ENCODE measurements at regions not wholly inside any gene's neighbourhood (a gene's known extent, or its start where the extent isn't known, plus 50 kb on each side); places are given as distances from the start of the nearest gene placed in this dataset.
A peak's percentile ranks its signal among the peaks of the same experiment; 100 is the strongest.

GRCh38 chr10:29880856-29881255, 178.5 kb downstream of the JCAD start:
- Histone ChIP-seq H4K20me1 (ENCODE audit: insufficient read depth, low read length) (no peaks in the 10 kb centered on the region), H3K9me3 (ENCODE audit: insufficient read depth, low read length, severe bottlenecking) (no peaks in the 10 kb centered on the region), H3K4me3 (ENCODE audit: low read depth in 1 of 2, low read length in 2 of 2) (no peak overlapping the region), H3K27me3 (ENCODE audit: insufficient read depth, low read length, poor library complexity) (no peaks in the 10 kb centered on the region), H2AFZ (ENCODE audit: low read depth, low read length) (no peak overlapping the region), H3K27ac (ENCODE audit: low read length) (no peak overlapping the region), H3K36me3 (ENCODE audit: insufficient read depth, low read length) (no peaks in the 10 kb centered on the region), H3K9ac (ENCODE audit: low read depth, low read length) (no peak overlapping the region), H3K4me2 (ENCODE audit: insufficient read depth, low read length) (no peak overlapping the region), H3K79me2 (ENCODE audit: insufficient read depth, low read length) (no peaks in the 10 kb centered on the region), H3K4me1 (ENCODE audit: insufficient read depth, low read length) (peaks cover 4% of the 10 kb centered on the region; the same call in 1 of the 2 replicates)
- no peak for TF ChIP-seq CTCF (IDR thresholded peaks at IDR 0.05; ENCODE audit: borderline replicate concordance, extremely low read depth, low read length, poor library complexity, severe bottlenecking)
- no peak for TF ChIP-seq EZH2 (IDR thresholded peaks at IDR 0.05; ENCODE audit: borderline replicate concordance, low read depth, low read length, severe bottlenecking)
- ATAC-seq (ENCODE audit: insufficient read depth, low read depth) (no peak), DNase-seq (no peak)

- no peak overlapping the region for H3K4me3 ChIP-seq (ENCODE audit: low read depth in 1 of 2, low read length in 2 of 2)
- DNase-seq (no peak), ATAC-seq (ENCODE audit: insufficient read depth, low read depth) (no peak)
- H4K20me1 ChIP-seq (ENCODE audit: insufficient read depth, low read length) = no peaks in the 10 kb centered on the region
- no peak for TF ChIP-seq EZH2 (IDR thresholded peaks at IDR 0.05; ENCODE audit: borderline replicate concordance, low read depth, low read length, severe bottlenecking)
- no peak for TF ChIP-seq CTCF (IDR thresholded peaks at IDR 0.05; ENCODE audit: borderline replicate concordance, extremely low read depth, low read length, poor library complexity, severe bottlenecking)
- H3K4me2 ChIP-seq (ENCODE audit: insufficient read depth, low read length) = no peak overlapping the region
- H3K36me3 ChIP-seq (ENCODE audit: insufficient read depth, low read length) = no peaks in the 10 kb centered on the region
- no peak overlapping the region for H3K9ac ChIP-seq (ENCODE audit: low read depth, low read length)
- H3K27ac ChIP-seq (ENCODE audit: low read length) = no peak overlapping the region
- no peaks in the 10 kb centered on the region for H3K79me2 ChIP-seq (ENCODE audit: insufficient read depth, low read length)
- peaks cover 4% of the 10 kb centered on the region; the same call in 1 of the 2 replicates for H3K4me1 ChIP-seq (ENCODE audit: insufficient read depth, low read length)
- H2AFZ ChIP-seq (ENCODE audit: low read depth, low read length) = no peak overlapping the region
- no peaks in the 10 kb centered on the region for H3K27me3 ChIP-seq (ENCODE audit: insufficient read depth, low read length, poor library complexity)
- no peaks in the 10 kb centered on the region for H3K9me3 ChIP-seq (ENCODE audit: insufficient read depth, low read length, severe bottlenecking)
These were observed 179.5 kb downstream of the JCAD start for GRCh38 chr10:29879862-29880261.

- Histone ChIP-seq H3K9ac (ENCODE audit: low read depth, low read length) (no peak overlapping the region), H3K36me3 (ENCODE audit: insufficient read depth, low read length) (no peaks in the 10 kb centered on the region), H3K4me1 (ENCODE audit: insufficient read depth, low read length) (peaks cover 4% of the 10 kb centered on the region; the same call in 1 of the 2 replicates), H3K27ac (ENCODE audit: low read length) (no peak overlapping the region), H3K9me3 (ENCODE audit: insufficient read depth, low read length, severe bottlenecking) (no peaks in the 10 kb centered on the region), H3K27me3 (ENCODE audit: insufficient read depth, low read length, poor library complexity) (no peaks in the 10 kb centered on the region), H3K4me3 (ENCODE audit: low read depth in 1 of 2, low read length in 2 of 2) (no peak overlapping the region), H4K20me1 (ENCODE audit: insufficient read depth, low read length) (no peaks in the 10 kb centered on the region), H3K79me2 (ENCODE audit: insufficient read depth, low read length) (no peaks in the 10 kb centered on the region), H3K4me2 (ENCODE audit: insufficient read depth, low read length) (no peak overlapping the region), H2AFZ (ENCODE audit: low read depth, low read length) (no peak overlapping the region)
- TF ChIP-seq EZH2 (IDR thresholded peaks at IDR 0.05; ENCODE audit: borderline replicate concordance, low read depth, low read length, severe bottlenecking) (no peak), CTCF (IDR thresholded peaks at IDR 0.05; ENCODE audit: borderline replicate concordance, extremely low read depth, low read length, poor library complexity, severe bottlenecking) (no peak)
- ATAC-seq (ENCODE audit: insufficient read depth, low read depth) (peak; percentile 50; the same call in 2 of the 3 replicates), DNase-seq (peak; percentile 19)
These were observed 180.9 kb downstream of the JCAD start for GRCh38 chr10:29878492-29878891.

All from DND-41 (cell line).